Head of caudate nucleus (tissue), 42 donors: ENCODE measurements at regions not wholly inside any gene's neighbourhood (a gene's known extent, or its start where the extent isn't known, plus 50 kb on each side); places are given as distances from the start of the nearest gene placed in this dataset.
A peak's percentile ranks its signal among the peaks of the same experiment; 100 is the strongest.

Experiments
- DNase-seq, 42 donors: peaks; one replicate each; pipeline versions ENCODE4 v3.0.0 to v3.0.0-alpha.2; 2020 to 2021; ENCODE audit warnings: mixed read lengths in 7 of 42
- intact Hi-C: fragments of 100-400 bp; cut with DNase I; formaldehyde crosslinking; loops from one replicate; pipeline ENCODE4 v1.15.0; 2022

DNA sequence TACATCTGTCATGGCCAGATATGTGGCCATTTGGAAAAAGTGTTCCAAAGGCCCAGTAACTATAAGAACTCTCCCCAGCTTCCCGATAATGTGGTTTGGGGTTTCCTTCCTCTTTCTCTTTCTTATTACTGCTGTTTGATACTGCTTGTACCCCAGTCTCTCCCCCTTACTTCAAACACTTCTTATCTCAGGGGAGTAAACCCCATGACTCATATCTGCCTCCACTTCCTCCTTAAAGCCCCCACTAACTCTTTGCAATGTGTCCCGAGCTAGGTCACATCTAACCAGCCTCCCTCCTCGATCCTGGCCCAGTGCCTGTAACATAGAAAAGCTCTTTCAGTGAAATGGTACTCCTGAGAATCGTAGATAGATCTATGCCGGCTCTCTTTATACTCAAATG lies 82.4 kb upstream of the STARD13 start:
- DNase-seq, result no peak
- intact Hi-C loops, result no loop called here

- intact Hi-C loops, result no loop called here
- no peak for DNase-seq
Measured at GRCh38 chr13:33369073-33369472, 83.5 kb upstream of the STARD13 start.

GRCh38 chr13:33372251-33372919 lies 86.8 kb upstream of the STARD13 start:
- no peak for DNase-seq
- intact Hi-C loops, result no loop called here

GRCh38 chr13:33373624-33374023 lies 88.1 kb upstream of the STARD13 start:
- no peak for DNase-seq
- intact Hi-C loops, result no loop called here

- DNase-seq, result no peak
- intact Hi-C loops, result no loop called here
Measured at GRCh38 chr13:33375421-33375820, 89.9 kb upstream of the STARD13 start.

- intact Hi-C loops, result no loop called here
- no peak for DNase-seq
Measured at GRCh38 chr13:33376212-33376611, 90.7 kb upstream of the STARD13 start.

DNA sequence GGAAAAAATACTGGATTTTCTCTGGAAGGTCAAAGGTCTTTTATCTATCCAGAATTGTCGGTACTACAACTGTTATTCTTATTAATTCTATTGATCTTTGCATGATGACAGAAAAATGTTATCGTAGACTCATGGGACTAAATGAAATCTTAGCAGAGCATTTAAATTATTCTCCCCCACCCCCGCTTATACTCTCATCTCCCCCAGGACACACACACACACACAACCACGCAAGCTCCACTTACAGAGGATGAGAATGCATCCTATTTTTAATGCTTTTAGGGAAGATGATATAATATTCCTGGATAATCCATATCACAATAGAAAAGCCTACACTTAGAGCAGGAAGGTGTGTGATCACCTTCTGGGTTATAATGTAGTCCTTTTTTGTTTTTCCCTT lies 91.9 kb upstream of the STARD13 start:
- intact Hi-C loops, result no loop called here
- no peak for DNase-seq

DNA sequence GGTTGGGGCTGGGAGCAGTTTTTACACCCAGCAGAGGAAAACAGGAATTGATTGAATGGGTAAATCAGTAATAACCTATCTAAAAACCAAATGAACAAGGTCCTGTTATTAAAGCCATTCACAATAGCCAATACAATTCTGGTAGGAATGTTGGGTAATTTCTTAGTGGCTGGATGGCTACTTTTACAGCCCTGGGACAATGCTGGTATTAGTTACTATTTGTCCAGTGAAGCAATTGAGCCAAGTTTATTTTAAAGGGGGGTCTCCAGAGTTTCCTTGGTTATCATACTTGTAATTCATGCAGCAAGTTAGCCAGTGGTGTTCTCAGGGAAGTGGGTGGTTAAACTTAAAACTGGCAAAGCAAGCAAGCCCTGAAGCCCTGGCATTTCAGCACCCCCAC lies 92.3 kb upstream of the STARD13 start:
- no peak for DNase-seq
- intact Hi-C loops, result no loop called here

DNA sequence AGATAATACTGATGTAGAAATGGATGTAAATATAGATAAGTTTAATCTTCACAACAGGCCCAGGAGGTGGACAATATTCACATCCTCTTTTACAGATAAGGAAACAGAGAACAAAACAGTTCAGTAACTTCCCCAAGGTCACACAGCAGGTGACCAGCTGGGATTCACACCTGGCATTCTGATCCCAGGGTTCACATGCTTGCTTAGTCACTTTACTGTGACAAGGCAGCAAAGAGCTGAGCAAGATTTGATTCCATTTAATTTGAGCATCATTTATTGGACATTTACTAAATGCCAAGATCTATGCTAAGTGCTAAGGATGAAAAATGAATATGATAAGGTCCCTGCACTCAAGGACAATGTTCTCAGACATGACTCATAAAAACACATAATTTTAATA lies 94.1 kb upstream of the STARD13 start:
- DNase-seq, result no peak

GRCh38 chr13:33380487-33381079 lies 95.0 kb upstream of the STARD13 start:
- DNase-seq, result no peak
- intact Hi-C loops, result no loop called here

More for the DNA sequence above, 94.1 kb upstream of the STARD13 start:
- intact Hi-C loops, result no loop called here

GRCh38 chr13:33381180-33381579 lies 95.6 kb upstream of the STARD13 start:
- no peak for DNase-seq
- intact Hi-C loops, result no loop called here

DNA sequence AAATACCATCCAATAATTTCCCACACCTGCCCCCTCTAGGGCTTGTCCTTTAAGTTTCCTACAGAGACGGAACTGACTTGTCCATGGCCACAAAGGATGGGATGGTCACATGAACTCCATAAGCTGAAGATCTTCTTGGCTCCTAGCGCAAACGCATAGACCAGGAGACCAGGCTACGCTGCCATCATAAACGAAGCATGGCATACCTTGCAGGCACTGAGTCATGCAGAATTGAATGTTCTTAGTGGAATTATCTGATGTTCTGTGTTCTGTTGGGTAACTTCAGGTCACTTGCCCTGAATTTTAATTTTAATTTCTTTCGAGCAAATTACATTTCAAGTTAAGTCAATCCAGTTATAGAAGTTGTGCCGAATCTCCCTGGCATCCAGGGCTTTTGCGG lies 96.4 kb upstream of the STARD13 start:
- intact Hi-C loops, result no loop called here
- DNase-seq, result no peak

- DNase-seq, result no peak
- intact Hi-C loops, result no loop called here
Measured at GRCh38 chr13:33383724-33384577, 98.4 kb upstream of the STARD13 start.

DNA sequence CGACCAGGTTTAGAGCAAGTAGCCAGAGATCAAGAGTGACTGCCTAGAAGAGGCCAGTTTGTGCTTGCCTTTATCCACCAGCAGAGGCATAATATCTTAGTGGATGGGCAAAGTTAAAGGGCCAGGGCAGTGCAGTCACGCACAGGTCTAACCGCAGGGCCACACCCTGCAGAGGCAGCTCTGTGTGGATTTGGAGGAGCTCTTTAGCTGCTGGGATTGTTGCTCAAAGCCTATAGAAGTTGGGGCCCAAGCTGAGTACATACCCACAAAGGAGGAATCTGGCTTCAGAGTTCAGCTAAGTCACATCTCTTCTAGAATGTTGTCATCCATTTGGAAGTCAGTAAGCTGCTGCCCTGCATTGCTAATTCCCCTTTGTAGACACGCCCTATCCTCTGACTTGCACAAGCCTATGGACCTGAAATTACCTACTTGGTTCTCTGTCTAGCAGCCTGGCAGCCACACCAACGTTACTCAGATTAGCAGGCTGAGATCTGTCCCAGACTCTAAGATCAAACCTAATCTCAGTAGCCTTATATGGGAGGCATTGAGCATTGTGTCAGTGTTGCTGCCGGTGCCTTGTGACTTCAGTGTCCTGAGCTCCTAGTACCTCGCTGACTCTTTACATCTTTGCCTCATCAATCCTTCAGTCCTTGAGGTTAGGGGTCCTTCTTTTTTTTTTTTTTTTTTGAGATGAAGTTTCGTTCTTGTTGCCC lies 102.9 kb upstream of the STARD13 start:
- intact Hi-C loops, result no loop called here
- no peak for DNase-seq

DNA sequence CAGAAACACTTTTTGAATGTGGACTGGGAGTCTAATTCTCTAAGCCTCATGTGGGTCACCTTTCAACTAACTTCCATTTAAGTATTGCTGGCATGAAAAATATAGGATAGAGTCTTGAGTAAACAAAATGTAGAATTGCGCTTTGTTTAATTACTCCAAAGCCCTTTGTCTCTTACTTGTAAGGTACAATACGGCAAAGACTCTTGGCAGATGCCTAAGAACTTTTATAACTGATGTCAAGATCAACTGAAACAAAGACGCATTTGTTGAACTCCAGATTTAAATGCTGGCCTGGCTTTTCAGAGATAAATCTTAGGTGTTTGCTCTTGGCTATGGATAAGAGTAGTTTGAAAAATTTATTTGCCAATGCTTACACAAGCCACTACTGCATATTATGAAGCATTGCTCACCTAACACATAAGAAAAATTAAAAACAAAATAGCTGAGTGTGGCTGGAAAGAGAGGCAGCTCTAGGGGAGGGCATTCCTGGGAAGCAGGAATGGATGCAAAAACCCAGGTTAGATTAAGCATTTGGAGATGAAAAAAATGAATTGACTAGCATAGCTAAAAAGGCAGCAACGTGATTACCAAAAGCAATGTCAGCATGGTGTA lies 107.3 kb upstream of the STARD13 start:
- DNase-seq, result no peak

DNA sequence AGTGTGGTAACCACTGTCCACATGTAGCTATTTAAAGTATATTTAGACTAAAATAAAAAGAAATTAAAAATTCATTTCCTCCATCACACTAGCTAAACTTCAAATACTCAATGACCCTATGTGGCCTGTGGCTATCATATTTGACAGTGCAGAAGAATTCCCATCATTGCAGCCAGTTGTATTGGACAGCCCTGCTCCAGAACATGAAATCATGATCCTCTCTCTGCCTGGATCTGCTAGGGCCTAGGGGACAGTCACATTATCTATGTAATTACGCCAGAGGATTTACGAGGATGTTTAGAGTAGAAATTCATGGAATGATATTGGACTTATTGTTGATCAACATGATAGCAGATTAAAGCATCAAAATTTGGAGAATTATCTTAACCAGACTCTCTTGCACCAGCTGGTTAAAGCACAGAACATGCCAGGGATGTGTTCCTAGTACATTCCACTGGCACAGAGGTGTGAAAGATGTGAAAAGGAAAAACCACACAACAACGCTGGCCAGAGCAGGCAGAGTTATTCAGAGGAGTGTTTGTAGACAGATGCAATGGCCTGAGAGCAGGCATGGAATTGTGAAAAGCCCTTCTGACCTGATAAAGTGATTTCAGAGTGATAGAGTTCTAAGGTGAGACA lies 108.9 kb upstream of the STARD13 start:
- DNase-seq, result no peak
- intact Hi-C loops, result no loop called here

More for the DNA sequence above, 107.3 kb upstream of the STARD13 start:
- intact Hi-C loops, result no loop called here

GRCh38 chr13:33401238-33401637 lies 115.7 kb upstream of the STARD13 start:
- intact Hi-C loops, result no loop called here
- peak in 1 of 42 donors; percentile 5 for DNase-seq

DNA sequence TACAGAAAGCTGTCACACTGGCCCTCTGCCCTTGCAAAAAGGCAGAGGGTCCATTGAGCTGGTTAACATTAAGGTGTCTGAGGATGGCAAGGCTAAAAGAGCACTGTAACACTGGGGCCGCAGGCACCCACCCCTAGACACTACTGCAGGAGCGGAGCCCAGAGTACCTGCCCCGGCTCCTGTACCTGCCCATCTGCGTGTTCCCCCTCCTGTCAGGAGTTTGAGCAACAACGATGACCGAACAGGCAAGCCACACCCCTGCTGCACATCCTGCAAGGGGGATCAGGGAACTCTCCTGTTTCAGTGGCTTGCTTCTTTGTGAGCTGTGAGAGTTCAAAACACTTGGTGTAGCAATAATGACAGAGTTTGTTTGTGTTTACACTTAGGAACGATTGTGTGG lies 117.4 kb upstream of the STARD13 start:
- DNase-seq, result no peak
- intact Hi-C loops, result no loop called here

DNA sequence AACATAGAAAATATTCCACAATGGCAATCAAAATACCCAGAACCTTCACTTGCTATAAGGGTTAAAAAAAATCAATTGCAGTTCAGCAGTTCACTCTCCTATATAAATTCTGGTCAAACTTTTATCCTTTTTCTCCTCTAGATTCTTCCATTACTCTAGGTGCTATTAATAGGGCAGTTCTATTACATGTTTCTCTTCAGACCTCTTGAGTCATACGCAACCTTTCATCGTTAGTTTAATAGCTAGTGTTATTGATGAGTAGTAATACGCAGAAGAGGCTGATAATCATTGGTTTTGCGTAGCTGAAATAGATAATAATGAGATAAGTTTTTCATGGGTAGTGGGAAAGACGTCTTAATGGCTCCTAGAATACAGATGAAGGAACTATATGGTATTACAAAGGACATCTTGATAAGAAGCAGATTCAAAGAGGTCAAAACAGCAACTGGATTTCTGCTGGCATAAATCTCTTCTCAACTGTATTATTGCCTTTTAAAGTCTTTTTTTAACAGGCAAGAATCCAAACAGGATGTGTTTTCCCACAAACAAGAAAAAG lies 118.3 kb upstream of the STARD13 start:
- intact Hi-C loops, result no loop called here
- no peak for DNase-seq
